ENCODE measurements at regions not wholly inside any gene's neighbourhood (a gene's known extent, or its start where the extent isn't known, plus 50 kb on each side); places are given as distances from the start of the nearest gene placed in this dataset.
A peak's percentile ranks its signal among the peaks of the same experiment; 100 is the strongest.

- in situ Hi-C loops (cut with HindIII; ENCODE audit: low pct_ligation_motif_present, low sequenced_read_pairs), result no loop called here
- H3K4me3 ChIP-seq (ENCODE audit: low read depth, low read length), result no peak overlapping the region
- TF ChIP-seq CTCF (IDR thresholded peaks at IDR 0.05; ENCODE audit: low read depth, low read length, missing control alignments), result no peak
- no peak for DNase-seq
- no peaks in the 10 kb centered on the region for H3K36me3 ChIP-seq (replicated peaks)
- peaks cover 2% of the 10 kb centered on the region for H3K27me3 ChIP-seq (replicated peaks)
- H3K27ac ChIP-seq, result no peak overlapping the region
These were observed 98.1 kb downstream of the PHETA1 start for GRCh38 chr12:111270774-111271173.

GRCh38 chr12:111270239-111270638 lies 98.7 kb downstream of the PHETA1 start:
- in situ Hi-C loops (cut with HindIII; ENCODE audit: low pct_ligation_motif_present, low sequenced_read_pairs), result no loop called here
- no peak overlapping the region for H3K27ac ChIP-seq
- H3K36me3 ChIP-seq (replicated peaks), result no peaks in the 10 kb centered on the region
- H3K27me3 ChIP-seq (replicated peaks), result peaks cover 2% of the 10 kb centered on the region
- H3K4me3 ChIP-seq (ENCODE audit: low read depth, low read length), result no peak overlapping the region
- no peak for TF ChIP-seq CTCF (IDR thresholded peaks at IDR 0.05; ENCODE audit: low read depth, low read length, missing control alignments)
- no peak for DNase-seq

GRCh38 chr12:111269718-111270117 lies 99.2 kb downstream of the PHETA1 start:
- Histone ChIP-seq H3K36me3 (replicated peaks) (no peaks in the 10 kb centered on the region), H3K27me3 (replicated peaks) (peaks cover 2% of the 10 kb centered on the region), H3K4me3 (ENCODE audit: low read depth, low read length) (no peak overlapping the region), H3K27ac (no peak overlapping the region)
- in situ Hi-C loops (cut with HindIII; ENCODE audit: low pct_ligation_motif_present, low sequenced_read_pairs), result no loop called here
- no peak for DNase-seq
- no peak for TF ChIP-seq CTCF (IDR thresholded peaks at IDR 0.05; ENCODE audit: low read depth, low read length, missing control alignments)

- H3K27ac ChIP-seq, result no peak overlapping the region
- in situ Hi-C loops (cut with HindIII; ENCODE audit: low pct_ligation_motif_present, low sequenced_read_pairs), result no loop called here
- no peaks in the 10 kb centered on the region for H3K36me3 ChIP-seq (replicated peaks)
- H3K27me3 ChIP-seq (replicated peaks), result peaks cover 2% of the 10 kb centered on the region
- TF ChIP-seq CTCF (IDR thresholded peaks at IDR 0.05; ENCODE audit: low read depth, low read length, missing control alignments), result peak; percentile 64
- no peak overlapping the region for H3K4me3 ChIP-seq (ENCODE audit: low read depth, low read length)
- DNase-seq, result no peak
These were observed 99.9 kb downstream of the PHETA1 start for GRCh38 chr12:111268738-111269572.

GRCh38 chr12:111267144-111267543 lies 101.8 kb downstream of the PHETA1 start:
- peaks cover 2% of the 10 kb centered on the region for H3K27me3 ChIP-seq (replicated peaks)
- in situ Hi-C loops (cut with HindIII; ENCODE audit: low pct_ligation_motif_present, low sequenced_read_pairs), result no loop called here
- no peaks in the 10 kb centered on the region for H3K36me3 ChIP-seq (replicated peaks)
- TF ChIP-seq CTCF (IDR thresholded peaks at IDR 0.05; ENCODE audit: low read depth, low read length, missing control alignments), result no peak
- no peak for DNase-seq
- no peak overlapping the region for H3K27ac ChIP-seq
- no peak overlapping the region for H3K4me3 ChIP-seq (ENCODE audit: low read depth, low read length)

Measured in brain microvascular endothelial cell (primary cell).